ENCODE measurements at regions not wholly inside any gene's neighbourhood (a gene's known extent, or its start where the extent isn't known, plus 50 kb on each side); places are given as distances from the start of the nearest gene placed in this dataset.
"Not testable (repeated sequence)": the region's sequence is repeated elsewhere in the genome, so short reads cannot be mapped to it uniquely, and the experiment has no call there.

GRCh38 chr13:69287050-69287698 lies 820.5 kb upstream of the ATXN8OS start:
- Mint-ChIP-seq H3K36me3 (no peaks in the 10 kb centered on the region), H3K4me3 (no peak overlapping the region), H3K27ac (no peak overlapping the region), H3K9me3 (peaks cover 24% of the 10 kb centered on the region), H3K4me1 (no peaks in the 10 kb centered on the region)
- ATAC-seq (no peak), DNase-seq (ENCODE audit: low spot score in 2 of 2) (no peak)

DNA sequence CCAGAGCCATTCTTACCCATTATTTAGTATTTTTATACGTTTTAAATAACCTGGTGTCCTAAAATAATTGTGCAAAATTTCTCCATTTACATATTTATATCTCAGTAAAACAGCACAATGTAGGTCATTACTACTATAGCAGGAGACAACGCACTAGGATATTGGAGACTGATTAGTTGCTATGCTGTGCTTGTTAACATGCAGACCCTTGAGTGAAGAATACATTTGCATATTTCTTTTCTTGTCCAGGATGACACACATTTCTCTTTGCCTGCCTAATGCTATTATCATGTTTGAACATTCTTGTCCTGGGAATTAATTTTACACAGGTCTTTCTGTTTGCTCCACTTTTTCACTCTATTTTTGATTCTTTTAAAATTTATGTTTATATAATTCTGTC lies 823.8 kb upstream of the ATXN8OS start:
- Mint-ChIP-seq H3K4me3 (no peak overlapping the region), H3K4me1 (no peaks in the 10 kb centered on the region), H3K9me3 (peaks cover 24% of the 10 kb centered on the region), H3K27ac (no peak overlapping the region), H3K36me3 (no peaks in the 10 kb centered on the region)
- DNase-seq (ENCODE audit: low spot score in 2 of 2) (no peak), ATAC-seq (no peak)

DNA sequence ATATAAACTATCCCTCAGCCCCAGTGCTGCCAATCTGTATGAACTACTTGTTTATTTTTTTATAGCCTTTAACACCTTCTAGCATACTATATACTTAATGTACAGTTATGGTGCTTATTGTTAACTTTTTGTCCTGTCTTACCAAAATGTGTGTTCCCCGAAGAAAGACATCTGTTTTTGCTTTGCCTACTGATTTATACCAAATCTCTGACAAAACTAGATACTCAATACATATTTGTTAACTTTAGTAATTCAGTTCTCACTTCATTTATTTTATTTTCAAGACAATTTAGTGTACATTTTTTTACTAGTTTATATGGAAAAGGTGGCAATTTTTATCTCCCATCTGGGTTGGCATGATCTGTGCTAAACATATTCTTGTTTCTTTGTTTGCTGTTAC lies 824.3 kb upstream of the ATXN8OS start:
- Mint-ChIP-seq H3K9me3 (peaks cover 25% of the 10 kb centered on the region), H3K36me3 (no peaks in the 10 kb centered on the region), H3K27ac (no peak overlapping the region), H3K4me1 (no peaks in the 10 kb centered on the region), H3K4me3 (no peak overlapping the region)
- ATAC-seq, result no peak
- no peak for DNase-seq (ENCODE audit: low spot score in 2 of 2)

DNA sequence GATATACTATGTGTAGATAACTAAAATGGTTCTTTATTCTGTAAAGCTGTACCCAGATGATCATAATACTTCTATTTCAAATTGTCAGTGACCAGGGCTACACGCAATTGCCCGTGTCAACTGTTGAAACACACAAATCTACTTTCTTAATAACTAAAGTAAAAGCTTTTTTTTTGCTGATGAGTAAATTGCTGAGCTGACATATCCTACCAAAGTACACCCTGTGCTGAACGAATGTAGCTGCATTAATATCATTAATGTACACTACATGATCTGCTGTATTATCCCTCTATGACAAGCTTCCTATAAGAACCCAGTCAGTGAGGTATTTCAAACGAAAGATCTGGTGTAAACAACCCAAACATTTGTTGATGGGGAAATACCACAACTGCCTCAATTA lies 827.2 kb upstream of the ATXN8OS start:
- Mint-ChIP-seq H3K36me3 (no peaks in the 10 kb centered on the region), H3K9me3 (peaks cover 20% of the 10 kb centered on the region), H3K4me3 (no peak overlapping the region), H3K4me1 (no peaks in the 10 kb centered on the region), H3K27ac (no peak overlapping the region)
- DNase-seq (ENCODE audit: low spot score in 2 of 2) (no peak), ATAC-seq (no peak)

GRCh38 chr13:69279213-69279612 lies 828.4 kb upstream of the ATXN8OS start:
- ATAC-seq (no peak), DNase-seq (ENCODE audit: low spot score in 2 of 2) (no peak)
- Mint-ChIP-seq H3K27ac (no peak overlapping the region), H3K9me3 (peaks cover 17% of the 10 kb centered on the region), H3K4me1 (no peaks in the 10 kb centered on the region), H3K4me3 (no peak overlapping the region), H3K36me3 (no peaks in the 10 kb centered on the region)

DNA sequence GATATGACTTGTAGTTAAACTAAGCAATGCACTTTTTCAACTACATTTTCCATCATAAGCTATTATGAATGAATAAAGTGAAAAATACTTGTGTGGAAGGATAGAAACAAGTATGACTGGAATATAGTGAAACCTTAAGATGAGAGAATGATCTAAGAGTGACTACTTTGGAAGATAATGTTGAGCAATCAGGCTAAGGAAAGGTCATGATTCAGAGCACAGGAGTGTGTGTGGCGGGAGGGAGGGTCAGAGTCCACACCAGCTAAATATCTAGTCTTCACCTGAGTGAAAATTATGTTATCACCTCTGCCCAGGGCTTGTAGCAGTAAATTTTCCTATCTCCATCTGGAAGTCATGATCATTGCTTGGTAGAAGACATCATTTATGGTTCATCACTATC lies 833.4 kb upstream of the ATXN8OS start:
- no peaks in the 10 kb centered on the region for H3K36me3 Mint-ChIP-seq
- ATAC-seq (no peak), DNase-seq (ENCODE audit: low spot score in 2 of 2) (no peak)
- no peak overlapping the region for H3K27ac Mint-ChIP-seq
- H3K4me1 Mint-ChIP-seq, result no peaks in the 10 kb centered on the region
- peaks cover 5% of the 10 kb centered on the region for H3K9me3 Mint-ChIP-seq
- no peak overlapping the region for H3K4me3 Mint-ChIP-seq

GRCh38 chr13:69264362-69265334 lies 843.0 kb upstream of the ATXN8OS start:
- H3K36me3 Mint-ChIP-seq, result no peaks in the 10 kb centered on the region

GRCh38 chr13:69243366-69243765 lies 864.3 kb upstream of the ATXN8OS start:
- Mint-ChIP-seq H3K36me3 (no peaks in the 10 kb centered on the region), H3K4me3 (no peak overlapping the region), H3K27ac (no peak overlapping the region), H3K9me3 (peaks cover 6% of the 10 kb centered on the region), H3K4me1 (no peaks in the 10 kb centered on the region)
- DNase-seq (ENCODE audit: low spot score in 2 of 2) (no peak), ATAC-seq (no peak)

More at GRCh38 chr13:69264362-69265334, 843.0 kb upstream of the ATXN8OS start:
- no peak overlapping the region for H3K4me3 Mint-ChIP-seq
- H3K27ac Mint-ChIP-seq, result no peak overlapping the region
- DNase-seq (ENCODE audit: low spot score in 2 of 2), result no peak
- H3K9me3 Mint-ChIP-seq, result peaks cover 16% of the 10 kb centered on the region
- H3K4me1 Mint-ChIP-seq, result no peaks in the 10 kb centered on the region
- no peak for ATAC-seq

DNA sequence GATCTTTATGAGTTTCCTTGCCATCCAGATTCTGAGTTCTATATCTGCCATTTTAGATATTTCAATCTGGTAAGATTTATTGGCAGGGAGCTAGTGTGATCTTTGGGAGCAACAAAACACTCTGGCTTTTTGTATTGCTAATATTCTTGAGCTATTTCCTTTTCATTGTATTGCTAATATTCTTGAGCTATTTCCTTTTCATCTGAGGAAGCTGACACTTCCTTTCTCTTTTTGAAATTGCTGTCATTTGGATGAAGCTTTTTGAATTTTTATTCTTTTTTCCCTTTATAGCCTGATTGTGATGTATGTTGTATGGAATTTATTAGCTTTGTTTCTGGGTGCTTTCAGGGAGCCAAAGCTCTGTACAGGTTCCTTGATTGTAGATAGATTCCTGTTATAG lies 873.5 kb upstream of the ATXN8OS start:
- no peak overlapping the region for H3K4me3 Mint-ChIP-seq
- no peaks in the 10 kb centered on the region for H3K36me3 Mint-ChIP-seq
- no peak overlapping the region for H3K27ac Mint-ChIP-seq
- ATAC-seq, result no peak
- DNase-seq (ENCODE audit: low spot score in 2 of 2), result no peak
- H3K9me3 Mint-ChIP-seq, result peaks cover 10% of the 10 kb centered on the region
- no peaks in the 10 kb centered on the region for H3K4me1 Mint-ChIP-seq

GRCh38 chr13:69226427-69226826 lies 881.2 kb upstream of the ATXN8OS start:
- H3K27ac Mint-ChIP-seq, result no peak overlapping the region
- DNase-seq (ENCODE audit: low spot score in 2 of 2), result no peak
- no peak overlapping the region for H3K4me3 Mint-ChIP-seq
- H3K36me3 Mint-ChIP-seq, result no peaks in the 10 kb centered on the region
- H3K9me3 Mint-ChIP-seq, result peaks cover 15% of the 10 kb centered on the region
- no peaks in the 10 kb centered on the region for H3K4me1 Mint-ChIP-seq
- ATAC-seq, result no peak

DNA sequence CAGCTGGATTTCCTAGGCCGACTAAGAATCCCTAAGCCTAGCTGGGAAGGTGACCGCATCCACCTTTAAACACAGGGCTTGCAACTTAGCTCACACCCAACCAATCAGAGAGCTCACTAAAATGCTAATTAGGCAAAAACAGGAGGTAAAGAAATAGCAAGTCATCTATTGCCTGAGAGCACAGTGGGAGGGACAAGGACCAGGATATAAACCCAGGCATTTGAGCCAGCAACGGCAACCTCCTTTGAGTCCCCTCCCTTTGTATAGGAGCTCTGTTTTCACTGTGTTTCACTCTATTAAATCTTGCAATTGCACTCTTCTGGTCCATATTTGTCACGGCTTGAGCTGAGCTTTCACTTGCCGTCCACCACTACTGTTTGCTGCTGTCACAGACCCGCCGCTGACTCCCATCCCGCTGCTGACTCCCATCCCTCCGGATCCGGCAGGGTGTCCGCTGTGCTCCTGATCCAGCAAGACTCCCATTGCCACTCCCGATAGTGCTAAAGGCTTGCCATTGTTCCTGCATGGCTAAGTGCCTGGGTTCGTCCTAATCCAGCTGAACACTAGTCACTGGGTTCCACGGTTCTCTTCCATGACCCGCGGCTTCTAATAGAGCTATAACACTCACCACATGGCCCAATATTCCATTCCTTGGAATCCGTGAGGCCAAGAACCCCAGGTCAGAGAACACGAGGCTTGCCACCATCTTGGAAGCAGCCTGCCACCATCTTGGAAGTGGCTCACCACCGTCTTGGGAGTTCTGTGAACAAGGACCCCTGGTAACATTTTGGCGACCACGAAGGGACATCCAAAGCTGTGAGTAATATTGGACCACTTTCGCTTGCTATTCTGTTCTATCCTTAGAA lies 885.8 kb upstream of the ATXN8OS start:
- H3K27ac Mint-ChIP-seq; ATAC-seq; H3K4me3 Mint-ChIP-seq; H3K36me3 Mint-ChIP-seq; H3K9me3 Mint-ChIP-seq; H3K4me1 Mint-ChIP-seq; DNase-seq (ENCODE audit: low spot score in 2 of 2): not testable (repeated sequence)

GRCh38 chr13:69213396-69213795 lies 894.2 kb upstream of the ATXN8OS start:
- Mint-ChIP-seq H3K9me3 (peaks cover 10% of the 10 kb centered on the region), H3K4me1 (no peaks in the 10 kb centered on the region), H3K36me3 (no peaks in the 10 kb centered on the region), H3K27ac (no peak overlapping the region), H3K4me3 (no peak overlapping the region)
- no peak for DNase-seq (ENCODE audit: low spot score in 2 of 2)
- no peak for ATAC-seq

DNA sequence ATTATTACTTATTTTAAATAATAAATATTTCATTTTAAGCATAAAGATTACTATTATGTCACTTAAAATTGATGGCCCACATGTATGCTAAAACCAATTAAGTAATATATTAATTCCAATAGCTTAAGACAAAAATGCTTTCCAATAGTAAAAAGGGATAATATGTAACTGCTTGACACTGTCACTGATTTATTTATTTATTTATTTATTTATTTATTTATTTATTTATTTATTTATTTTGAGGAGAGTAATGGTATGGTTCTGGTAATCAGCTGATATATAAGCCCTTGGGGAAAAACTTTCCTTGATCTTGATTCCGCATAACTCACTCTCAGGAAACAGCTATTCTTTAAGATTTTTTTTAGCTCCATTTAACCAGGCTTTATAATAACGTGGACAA lies 903.0 kb upstream of the ATXN8OS start:
- Mint-ChIP-seq H3K36me3 (no peaks in the 10 kb centered on the region), H3K4me1 (no peaks in the 10 kb centered on the region), H3K27ac (no peak overlapping the region), H3K9me3 (no peaks in the 10 kb centered on the region), H3K4me3 (no peak overlapping the region)
- no peak for DNase-seq (ENCODE audit: low spot score in 2 of 2)
- ATAC-seq, result no peak

GRCh38 chr13:69202996-69203395 lies 904.6 kb upstream of the ATXN8OS start:
- Mint-ChIP-seq H3K4me3 (no peak overlapping the region), H3K9me3 (peaks cover 4% of the 10 kb centered on the region), H3K36me3 (no peaks in the 10 kb centered on the region), H3K27ac (no peak overlapping the region), H3K4me1 (no peaks in the 10 kb centered on the region)
- no peak for ATAC-seq
- DNase-seq (ENCODE audit: low spot score in 2 of 2), result no peak

- H3K27ac Mint-ChIP-seq, result no peak overlapping the region
- no peak for DNase-seq (ENCODE audit: low spot score in 2 of 2)
- no peak for ATAC-seq
- H3K4me1 Mint-ChIP-seq, result no peaks in the 10 kb centered on the region
- peaks cover 7% of the 10 kb centered on the region for H3K9me3 Mint-ChIP-seq
- no peaks in the 10 kb centered on the region for H3K36me3 Mint-ChIP-seq
- H3K4me3 Mint-ChIP-seq, result no peak overlapping the region
Observed at GRCh38 chr13:69199664-69200063, 908.0 kb upstream of the ATXN8OS start.
